CD4-positive, alpha-beta T cell (primary cell): ENCODE measurements at regions not wholly inside any gene's neighbourhood (a gene's known extent, or its start where the extent isn't known, plus 50 kb on each side); places are given as distances from the start of the nearest gene placed in this dataset.

Experiments
- ATAC-seq: fragments of 200-7000 bp; cut with Tn5 transposase; one replicate; pipeline ENCODE4 v1.10.0; 2022; ENCODE audit warnings: mild to moderate bottlenecking; ENCODE audit not compliant: poor library complexity
- CTCF ChIA-PET: fragments of 350-600 bp; sonication (Branson Sonifier 250); formaldehyde crosslinking; loops from one replicate; lab custom pipeline; 2021; ENCODE audit warnings: antibody characterized with exemption, inconsistent platforms; lab: Charles Lee
- POLR2A ChIA-PET: fragments of 350-600 bp; sonication (Branson Sonifier 250); formaldehyde crosslinking; loops from one replicate; lab custom pipeline; 2021; ENCODE audit warnings: antibody characterized with exemption, inconsistent platforms; lab: Charles Lee
- DNase-seq, 14 experiments: peaks; one replicate each; pipeline ENCODE4 v3.0.0-alpha.2; 2013 to 2020; ENCODE audit warnings: mixed read lengths in 2 of 14
- H3K27ac ChIP-seq, 2 donors: one replicate each; pipeline versions ENCODE4 v1.5.1 to v1.7.0; 2013; ENCODE audit warnings: low read length in 2 of 2, low read depth in 1 of 2, mild to moderate bottlenecking in 1 of 2
- H3K27me3 ChIP-seq, 2 experiments: 1 replicate in 1 of 2; 2 replicates in 1 of 2; pipeline versions ENCODE4 v1.6.1 to v1.7.0; 2013; ENCODE audit warnings: low read length in 2 of 2, control low read depth in 1 of 2, mild to moderate bottlenecking in 1 of 2, moderate library complexity in 1 of 2; ENCODE audit not compliant: insufficient read depth in 2 of 2, control insufficient read depth in 1 of 2
- H3K36me3 ChIP-seq: one replicate; pipeline ENCODE4 v1.6.1; 2013; ENCODE audit warnings: low read length, control low read depth; ENCODE audit not compliant: insufficient read depth
- H3K4me1 ChIP-seq: one replicate; pipeline ENCODE4 v1.6.1; 2013; ENCODE audit warnings: low read length, control low read depth; ENCODE audit not compliant: insufficient read depth
- H3K4me3 ChIP-seq: one replicate; pipeline ENCODE4 v1.5.1; 2013; ENCODE audit warnings: mild to moderate bottlenecking, low read length, moderate library complexity
- H3K9me3 ChIP-seq, 2 experiments: 1 replicate in 1 of 2; 2 replicates in 1 of 2; pipeline versions ENCODE4 v1.6.1 to v1.7.0; 2013; ENCODE audit warnings: low read length in 2 of 2, mild to moderate bottlenecking in 2 of 2, control low read depth in 1 of 2, moderate library complexity in 1 of 2; ENCODE audit not compliant: control insufficient read depth in 1 of 2, insufficient read depth in 1 of 2
- H3K27ac Mint-ChIP-seq: one replicate; pipeline ENCODE4 v1.8.0; 2020; ENCODE audit warnings: mixed read lengths
- H3K27me3 Mint-ChIP-seq: one replicate; pipeline ENCODE4 v1.8.0; 2021; ENCODE audit warnings: mixed read lengths
- H3K36me3 Mint-ChIP-seq: one replicate; pipeline ENCODE4 v1.8.0; 2021; ENCODE audit warnings: low read depth, mixed read lengths
- H3K4me1 Mint-ChIP-seq: one replicate; pipeline ENCODE4 v1.8.0; 2021; ENCODE audit warnings: low read depth, mixed read lengths
- H3K4me3 Mint-ChIP-seq: one replicate; pipeline ENCODE4 v1.8.0; 2020; ENCODE audit warnings: mild to moderate bottlenecking, mixed read lengths
- H3K9me3 Mint-ChIP-seq: one replicate; pipeline ENCODE4 v1.8.0; 2020; ENCODE audit warnings: mixed read lengths
- intact Hi-C, 2 experiments: fragments of 100-400 bp; cut with DNase I in 1 of 2; cut with micrococcal nuclease in 1 of 2; formaldehyde crosslinking; loops; one replicate each; pipeline versions ENCODE4 v1.15.1 to v1.9.0; 2023 to 2025; cut with DNase I, micrococcal nuclease
- TF ChIP-seq, protein P1 (sequence below): fragments of 200-600 bp; IDR thresholded peaks from one replicate; pipeline ENCODE4 v1.8.0; 2022; ENCODE audit warnings: antibody characterized with exemption, mild to moderate bottlenecking

DNA sequence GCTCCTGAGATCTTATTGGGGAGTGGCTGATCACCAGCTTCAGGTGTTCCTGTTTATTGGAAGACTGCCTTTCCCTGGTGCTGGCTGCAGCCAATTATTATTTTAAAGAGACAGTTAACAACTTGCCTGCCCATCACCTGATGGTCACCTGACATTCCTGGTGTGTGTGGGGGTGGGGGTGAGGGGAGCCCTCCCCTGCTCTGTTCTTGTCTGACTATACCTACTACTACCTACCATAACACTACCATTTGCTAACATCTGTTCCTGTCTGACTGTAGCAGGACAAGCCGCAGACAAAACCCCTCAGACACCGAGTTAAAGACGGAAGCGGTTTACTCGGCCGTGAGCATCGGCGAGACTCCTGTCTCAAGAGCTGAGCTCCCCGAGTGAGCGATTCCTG is 54.9 kb upstream of the NBPF3 start:
- POLR2A ChIA-PET, result no interaction called here
- ATAC-seq, result no peak

DNA sequence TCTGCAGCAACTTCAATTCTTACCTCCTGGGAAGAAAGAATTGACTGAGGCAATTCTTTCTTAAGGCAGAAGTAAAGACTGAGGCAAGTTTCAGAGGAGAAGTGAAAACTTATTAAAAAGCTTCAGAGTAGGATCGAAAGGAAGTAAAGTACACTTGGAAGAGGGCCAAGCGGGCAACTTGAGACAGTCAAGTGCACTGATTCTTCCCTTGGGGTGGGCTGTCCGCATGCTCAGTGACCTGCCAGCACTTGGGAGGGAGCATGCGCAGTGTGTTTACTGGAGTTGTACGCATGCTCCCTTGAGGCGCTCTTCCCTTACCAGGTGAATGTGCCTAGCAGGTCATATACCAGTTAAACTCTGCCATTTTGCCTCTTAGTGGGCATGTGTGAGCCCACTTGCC is 55.3 kb upstream of the NBPF3 start:
- Histone ChIP-seq H3K27ac (no peak overlapping the region), H3K27me3 (no peaks in the 10 kb centered on the region), H3K4me3 (no peak overlapping the region), H3K36me3 (no peaks in the 10 kb centered on the region), H3K9me3 (peaks cover 0 to 6% of the 10 kb centered on the region in 2 experiments), H3K4me1 (no peaks in the 10 kb centered on the region)
- DNase-seq (no peak), ATAC-seq (no peak)
- H3K27me3 Mint-ChIP-seq, result peaks cover 23% of the 10 kb centered on the region
- H3K9me3 Mint-ChIP-seq, result peaks cover 4% of the 10 kb centered on the region
- ChIA-PET POLR2A (no interaction called here), CTCF (no interaction called here)
- TF ChIP-seq, protein P1, sequence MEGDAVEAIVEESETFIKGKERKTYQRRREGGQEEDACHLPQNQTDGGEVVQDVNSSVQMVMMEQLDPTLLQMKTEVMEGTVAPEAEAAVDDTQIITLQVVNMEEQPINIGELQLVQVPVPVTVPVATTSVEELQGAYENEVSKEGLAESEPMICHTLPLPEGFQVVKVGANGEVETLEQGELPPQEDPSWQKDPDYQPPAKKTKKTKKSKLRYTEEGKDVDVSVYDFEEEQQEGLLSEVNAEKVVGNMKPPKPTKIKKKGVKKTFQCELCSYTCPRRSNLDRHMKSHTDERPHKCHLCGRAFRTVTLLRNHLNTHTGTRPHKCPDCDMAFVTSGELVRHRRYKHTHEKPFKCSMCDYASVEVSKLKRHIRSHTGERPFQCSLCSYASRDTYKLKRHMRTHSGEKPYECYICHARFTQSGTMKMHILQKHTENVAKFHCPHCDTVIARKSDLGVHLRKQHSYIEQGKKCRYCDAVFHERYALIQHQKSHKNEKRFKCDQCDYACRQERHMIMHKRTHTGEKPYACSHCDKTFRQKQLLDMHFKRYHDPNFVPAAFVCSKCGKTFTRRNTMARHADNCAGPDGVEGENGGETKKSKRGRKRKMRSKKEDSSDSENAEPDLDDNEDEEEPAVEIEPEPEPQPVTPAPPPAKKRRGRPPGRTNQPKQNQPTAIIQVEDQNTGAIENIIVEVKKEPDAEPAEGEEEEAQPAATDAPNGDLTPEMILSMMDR, result no peak
- H3K36me3 Mint-ChIP-seq, result no peaks in the 10 kb centered on the region
- no peak overlapping the region for H3K4me3 Mint-ChIP-seq
- intact Hi-C loops, result no loop called here
- no peak overlapping the region for H3K27ac Mint-ChIP-seq
- no peaks in the 10 kb centered on the region for H3K4me1 Mint-ChIP-seq

More for the DNA sequence above, 54.9 kb upstream of the NBPF3 start:
- no peaks in the 10 kb centered on the region for H3K27me3 ChIP-seq
- no peak overlapping the region for H3K27ac ChIP-seq
- peaks cover 4% of the 10 kb centered on the region for H3K9me3 Mint-ChIP-seq
- H3K36me3 ChIP-seq, result no peaks in the 10 kb centered on the region
- H3K4me1 Mint-ChIP-seq, result no peaks in the 10 kb centered on the region
- no peaks in the 10 kb centered on the region for H3K4me1 ChIP-seq
- H3K27ac Mint-ChIP-seq, result no peak overlapping the region
- H3K4me3 ChIP-seq, result no peak overlapping the region
- no peaks in the 10 kb centered on the region for H3K36me3 Mint-ChIP-seq
- H3K27me3 Mint-ChIP-seq, result peaks cover 23% of the 10 kb centered on the region
- CTCF ChIA-PET, result no interaction called here
- intact Hi-C loops, result no loop called here
- H3K4me3 Mint-ChIP-seq, result no peak overlapping the region
- no peak for DNase-seq
- H3K9me3 ChIP-seq, result peaks cover 0 to 4% of the 10 kb centered on the region in 2 experiments
- TF ChIP-seq, protein P1, result no peak

DNA sequence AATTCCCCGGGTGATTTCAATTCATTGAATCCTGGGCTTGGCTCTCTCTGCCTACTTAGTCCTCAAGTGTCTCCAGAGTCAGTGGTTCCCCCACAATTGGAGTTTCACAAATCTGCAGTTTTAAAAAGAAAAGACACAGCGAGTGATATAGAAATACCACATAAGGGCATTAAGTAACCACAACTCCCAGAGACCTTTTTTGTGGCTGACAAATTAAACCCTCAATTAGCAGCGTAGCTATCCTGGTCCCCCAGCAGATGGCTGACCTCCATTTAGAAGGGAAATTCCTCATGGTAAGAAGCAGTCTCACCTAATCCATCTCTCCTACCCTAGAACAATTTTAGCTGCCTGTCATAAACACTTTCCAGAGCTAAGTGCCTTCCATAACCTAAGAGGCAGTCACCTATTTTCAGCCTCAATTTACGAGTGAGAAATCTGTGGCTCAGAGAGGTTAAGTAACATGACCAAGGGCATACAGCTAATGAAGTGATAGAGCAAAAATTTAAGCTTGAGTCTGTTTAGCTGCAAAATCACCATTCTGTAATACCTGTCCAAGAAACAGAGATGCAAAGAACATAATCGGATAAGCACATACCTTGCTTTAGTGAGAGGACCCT is 56.0 kb upstream of the NBPF3 start:
- Mint-ChIP-seq H3K4me1 (no peaks in the 10 kb centered on the region), H3K27ac (no peak overlapping the region), H3K27me3 (peaks cover 23% of the 10 kb centered on the region), H3K4me3 (no peak overlapping the region), H3K9me3 (peaks cover 4% of the 10 kb centered on the region), H3K36me3 (no peaks in the 10 kb centered on the region)
- no peaks in the 10 kb centered on the region for H3K4me1 ChIP-seq
- no peaks in the 10 kb centered on the region for H3K36me3 ChIP-seq
- H3K27me3 ChIP-seq, result no peaks in the 10 kb centered on the region
- intact Hi-C loops, result no loop called here
- H3K9me3 ChIP-seq, result peaks cover 0 to 6% of the 10 kb centered on the region in 2 experiments
- TF ChIP-seq, protein P1, result no peak
- POLR2A ChIA-PET, result no interaction called here
- no peak overlapping the region for H3K4me3 ChIP-seq
- ATAC-seq (no peak), DNase-seq (no peak)
- CTCF ChIA-PET, result no interaction called here
- H3K27ac ChIP-seq, result no peak overlapping the region
